ENCODE measurements at regions not wholly inside any gene's neighbourhood (a gene's known extent, or its start where the extent isn't known, plus 50 kb on each side); places are given as distances from the start of the nearest gene placed in this dataset.
A peak's percentile ranks its signal among the peaks of the same experiment; 100 is the strongest.

DNA sequence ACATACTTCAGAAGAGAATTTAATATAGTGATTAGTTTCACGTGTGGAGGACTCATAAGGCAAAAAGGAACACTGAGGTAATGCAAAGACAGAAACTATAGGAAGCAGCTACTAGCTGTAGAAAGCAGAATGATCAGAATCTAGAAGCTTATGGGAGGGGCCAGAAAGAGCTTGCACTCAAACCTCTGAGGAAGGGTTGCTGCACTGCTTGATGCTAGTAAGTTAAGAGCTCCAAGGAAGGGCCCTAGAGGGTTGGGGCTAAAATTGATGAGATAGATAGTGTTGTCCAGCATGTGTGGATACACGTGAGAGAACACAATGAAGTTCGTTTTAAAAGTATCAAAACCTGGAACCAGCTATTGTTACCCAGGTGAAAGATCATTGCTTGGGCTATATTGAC lies 311.1 kb downstream of the SLC6A15 start:
- no peak for DNase-seq

DNA sequence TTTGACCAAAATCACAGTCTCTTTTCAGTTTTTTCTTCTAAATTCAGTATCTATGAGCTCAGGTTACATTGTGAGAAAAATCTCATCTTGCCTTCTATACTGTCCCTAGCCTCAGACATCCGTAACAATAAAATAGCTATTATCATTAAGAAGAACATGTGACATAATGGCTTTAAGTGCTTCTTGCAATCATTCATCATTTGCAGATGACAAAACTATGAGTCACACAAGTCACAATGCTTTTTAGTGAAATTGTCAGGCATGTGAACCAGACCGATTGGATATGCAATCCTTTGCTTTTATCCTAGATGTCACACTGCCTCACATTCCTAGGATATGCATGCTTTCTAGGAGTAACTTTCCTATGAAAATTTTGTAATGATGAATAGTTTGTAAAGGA lies 313.1 kb downstream of the SLC6A15 start:
- no peak for DNase-seq

DNA sequence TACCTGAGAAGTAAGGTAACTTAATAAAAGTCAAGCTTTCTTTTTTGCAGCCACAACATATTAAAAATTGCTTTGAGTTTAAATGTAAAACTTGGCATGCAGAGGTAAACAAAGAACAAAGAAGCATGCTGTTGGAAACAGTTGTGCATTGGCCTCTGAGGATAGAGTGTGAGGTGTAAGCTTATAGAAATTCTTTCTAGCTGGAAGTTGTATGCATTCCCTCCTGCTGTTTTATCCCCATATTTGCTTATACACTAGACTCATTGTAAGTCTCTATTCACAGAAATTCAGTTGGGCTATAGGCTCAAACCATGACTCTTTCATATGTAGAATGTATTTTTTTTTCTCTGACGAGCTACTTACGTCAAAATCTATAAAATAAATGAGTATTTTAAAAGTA lies 316.3 kb downstream of the SLC6A15 start:
- no peak for DNase-seq

DNA sequence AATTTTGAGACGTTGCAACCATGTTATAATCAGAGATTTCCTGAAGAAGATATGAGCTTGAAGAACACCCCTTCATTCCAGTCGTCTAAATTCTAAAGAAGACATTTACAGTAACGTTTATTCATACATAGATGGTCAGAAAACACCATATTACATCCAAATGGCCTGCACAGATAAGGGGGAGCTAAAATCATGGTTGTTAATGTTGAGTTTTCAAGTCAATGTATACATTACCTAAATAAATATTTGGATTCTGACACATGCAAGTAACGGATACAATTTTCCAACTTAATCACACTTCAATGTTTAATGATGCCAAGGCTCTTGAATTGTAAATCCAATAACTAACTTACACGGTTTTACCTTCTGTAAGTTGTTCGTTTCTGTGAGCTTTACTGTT lies 318.4 kb downstream of the SLC6A15 start:
- DNase-seq, result no peak

DNA sequence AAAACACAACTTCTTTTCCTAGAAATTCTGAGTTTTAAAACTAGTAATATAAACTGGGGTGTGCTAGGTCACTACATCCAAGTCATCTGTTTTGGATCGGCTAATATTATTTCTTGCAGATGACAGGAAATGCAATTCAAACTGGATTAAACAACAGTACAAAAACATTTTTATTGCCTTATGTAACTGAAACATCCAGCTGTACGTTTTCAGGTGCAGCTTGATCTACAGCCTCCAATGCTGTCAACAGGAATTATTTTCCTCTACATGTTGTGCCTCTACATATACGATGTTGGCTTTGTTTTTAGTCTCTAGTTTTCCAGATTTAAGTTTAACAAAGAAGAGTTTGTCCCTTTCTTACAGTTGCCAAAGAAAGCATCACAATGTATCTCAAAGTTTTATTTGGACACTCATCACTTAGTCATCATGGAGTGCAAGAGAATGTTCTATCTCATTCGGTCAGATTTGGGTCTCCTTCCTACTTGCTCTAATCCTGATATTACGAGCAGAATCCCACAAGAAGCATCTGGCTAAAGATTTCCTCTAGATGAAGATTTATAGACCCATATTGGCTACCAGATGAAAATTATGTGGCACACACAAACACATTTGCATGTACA lies 326.7 kb downstream of the SLC6A15 start:
- DNase-seq, result no peak

DNA sequence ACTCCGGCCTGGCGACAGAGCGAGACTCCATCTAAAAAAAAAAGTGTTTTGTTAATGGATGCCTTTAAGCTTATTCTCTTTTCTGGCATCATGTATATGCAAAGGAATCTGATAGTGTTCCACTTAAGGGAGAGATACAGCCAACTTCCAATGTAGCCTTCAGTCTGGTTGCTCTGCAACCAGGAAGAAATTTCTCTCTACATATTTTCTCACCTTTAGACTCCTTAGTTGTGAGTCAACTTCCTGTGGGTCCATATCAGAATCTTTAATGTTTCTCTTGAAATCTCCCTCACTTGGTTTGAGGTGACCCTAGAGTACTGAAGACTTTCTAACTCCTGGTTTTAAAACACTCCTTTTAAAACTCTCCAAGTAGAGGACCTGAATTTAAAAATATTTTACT lies 340.4 kb downstream of the SLC6A15 start:
- DNase-seq, result no peak

DNA sequence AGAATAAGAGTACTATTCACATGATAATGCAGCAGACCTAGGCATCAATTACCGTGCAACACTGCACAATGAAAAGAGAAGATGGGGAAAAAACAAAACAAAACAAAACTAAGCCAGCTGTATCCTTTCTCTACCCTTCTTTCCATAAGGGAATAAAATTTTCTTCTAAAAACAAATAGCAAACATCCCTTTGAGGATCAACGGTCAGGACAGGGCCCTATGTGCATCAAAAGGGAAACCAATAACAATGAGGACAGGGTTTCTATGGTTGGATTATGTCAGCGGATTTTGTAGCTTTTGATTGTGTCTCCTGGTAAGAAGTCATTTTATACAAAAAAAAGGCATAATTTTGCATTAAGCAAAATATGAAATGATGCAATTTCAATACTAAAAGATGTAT lies 350.3 kb downstream of the SLC6A15 start:
- no peak for DNase-seq

DNA sequence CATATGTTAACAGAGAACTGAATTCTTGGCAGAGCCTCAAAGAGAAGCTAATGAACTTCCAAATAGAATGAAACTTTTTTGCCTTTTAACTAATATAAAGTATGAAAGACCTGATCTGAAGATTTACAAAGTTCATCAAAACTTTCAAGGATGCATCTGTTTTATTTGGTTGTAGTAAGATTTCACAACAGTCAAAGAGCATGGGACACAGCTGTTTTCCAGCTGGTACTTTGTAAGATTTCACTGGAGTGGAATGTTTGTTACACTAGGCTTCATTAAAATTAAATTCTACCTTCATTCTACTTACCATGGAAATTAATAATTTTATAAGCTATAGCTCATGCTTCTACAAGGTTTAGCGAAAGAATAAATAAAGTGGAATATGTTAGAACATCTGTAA lies 351.2 kb downstream of the SLC6A15 start:
- DNase-seq, result no peak

DNA sequence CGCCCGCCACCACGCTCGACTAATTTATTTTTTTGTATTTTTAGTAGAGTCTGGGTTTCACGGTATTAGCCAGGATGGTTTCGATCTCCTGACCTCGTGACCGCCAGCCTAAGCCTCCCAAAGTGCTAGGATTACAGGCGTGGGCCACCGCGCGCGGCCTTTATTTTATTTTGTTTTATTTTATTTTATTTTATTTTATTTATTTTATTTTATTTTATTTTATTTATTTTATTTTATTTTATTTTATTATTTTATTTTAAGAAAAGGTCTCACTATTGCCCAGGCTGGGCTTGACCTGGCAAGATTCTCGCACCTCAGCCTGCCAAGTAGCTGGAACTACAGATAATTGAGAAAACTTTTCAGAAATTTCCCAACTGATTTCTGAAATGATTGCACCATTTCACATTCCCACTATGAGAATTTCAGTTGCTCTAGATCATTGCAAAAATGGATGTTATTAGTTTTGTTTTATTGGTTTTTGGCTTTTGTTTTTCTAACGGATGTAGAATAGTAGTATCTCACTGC lies 358.3 kb downstream of the SLC6A15 start:
- DNase-seq, result no peak

DNA sequence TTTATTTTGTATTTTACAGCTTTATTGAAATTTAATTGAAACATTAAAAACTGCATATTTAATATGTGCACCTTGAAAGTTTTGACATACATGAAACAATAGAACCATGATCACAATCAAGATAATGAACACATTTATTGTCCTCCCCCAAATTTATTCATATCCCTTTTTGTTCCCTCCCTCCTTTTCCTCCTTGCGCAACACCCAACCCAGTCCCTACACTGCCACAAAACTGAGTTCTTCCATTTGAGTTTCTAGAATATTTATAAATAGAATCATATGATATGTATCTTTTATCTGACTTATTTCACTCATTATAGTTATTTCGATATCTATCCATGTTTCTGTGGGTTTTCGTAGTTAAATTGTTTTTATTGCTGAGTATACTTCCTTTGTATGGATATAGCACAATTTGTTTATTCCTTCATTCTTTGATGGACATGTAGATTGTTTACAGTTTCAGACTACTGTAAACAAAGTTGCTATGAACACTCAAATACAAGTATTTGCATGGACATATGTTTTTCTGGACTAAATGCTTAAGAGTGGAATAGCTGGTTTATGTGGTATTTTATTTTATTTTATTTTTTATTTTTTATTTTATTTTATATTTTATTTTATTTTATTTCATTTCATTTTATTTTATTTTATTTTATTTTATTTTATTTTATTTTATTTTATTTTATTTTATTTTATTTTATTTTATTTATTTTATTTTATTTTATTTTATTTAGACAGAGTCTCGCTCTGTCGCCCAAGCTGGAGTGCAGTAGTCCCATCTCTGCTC lies 359.1 kb downstream of the SLC6A15 start:
- no peak for DNase-seq

DNA sequence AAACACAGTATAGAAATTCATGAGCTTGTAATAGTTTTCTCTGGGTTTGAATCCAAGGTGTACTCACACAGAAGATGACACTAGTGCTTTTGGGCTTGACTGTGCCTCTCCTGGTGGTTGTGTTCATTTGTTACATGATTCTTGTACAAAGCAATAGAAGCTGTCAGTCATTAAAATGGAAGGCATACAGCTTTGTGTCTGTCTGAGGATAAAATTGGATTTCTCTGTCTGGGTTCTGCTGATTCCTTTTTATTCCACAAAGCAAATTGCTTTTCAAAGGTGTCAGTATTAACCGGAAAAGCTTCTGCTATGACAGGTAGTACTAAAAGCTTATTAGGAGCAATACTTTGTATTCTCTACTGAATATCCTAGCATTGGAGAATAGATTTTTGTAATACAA lies 361.2 kb downstream of the SLC6A15 start:
- DNase-seq, result no peak

DNA sequence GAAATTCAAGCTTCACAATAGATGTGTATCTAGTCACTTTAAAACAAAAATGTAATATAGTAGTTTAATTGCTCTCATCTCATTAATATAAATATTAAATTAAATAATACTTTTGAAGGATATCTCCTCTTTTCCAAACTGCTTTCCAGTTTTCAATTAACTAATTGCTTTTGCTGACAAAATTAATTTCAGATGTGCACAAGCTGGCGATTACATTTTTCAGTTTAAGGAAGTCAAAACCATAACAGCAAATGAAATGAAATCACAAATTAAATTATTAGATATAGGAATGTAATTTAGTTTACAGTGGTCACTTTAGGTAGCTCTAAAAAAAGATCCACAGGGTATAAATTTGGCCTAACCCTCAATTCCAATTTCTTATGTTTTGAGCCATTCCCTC lies 362.1 kb downstream of the SLC6A15 start:
- no peak for DNase-seq

DNA sequence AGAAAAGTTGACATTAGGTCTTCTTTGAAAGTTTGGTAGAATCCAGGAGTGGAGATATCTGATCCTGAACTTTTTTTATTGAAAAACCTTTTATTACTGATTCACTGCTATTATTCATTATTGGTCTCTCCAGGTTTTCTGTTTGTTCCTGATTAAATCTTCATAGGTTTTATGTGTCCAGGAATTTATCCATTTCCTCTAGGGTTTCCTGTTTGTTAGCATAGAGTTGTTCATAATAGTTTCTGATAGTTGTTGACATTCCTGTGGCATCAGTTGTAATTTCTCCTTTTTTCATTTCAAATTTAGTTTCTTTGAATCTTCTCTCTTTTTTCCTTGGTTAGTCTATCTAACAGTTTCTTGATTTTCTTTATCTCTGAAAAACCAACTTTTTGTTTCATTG lies 370.3 kb downstream of the SLC6A15 start:
- DNase-seq, result no peak

DNA sequence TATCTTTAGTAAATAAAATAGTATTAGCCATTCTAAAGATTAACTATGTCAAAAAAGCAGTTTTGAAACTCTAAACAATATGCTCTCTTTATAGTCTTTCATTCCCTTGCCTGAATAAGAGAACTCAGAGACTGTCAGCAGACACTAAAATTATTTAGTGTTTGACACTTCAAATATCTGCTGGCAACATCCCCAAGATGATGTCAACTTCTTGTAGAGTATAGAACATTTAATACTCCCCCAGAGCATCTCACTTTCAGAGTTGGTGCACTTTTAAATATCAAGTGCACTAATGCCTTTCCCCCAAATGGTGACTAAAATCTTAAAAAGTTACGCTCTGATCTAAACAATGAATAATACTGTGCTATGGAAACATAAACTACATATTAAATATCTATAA lies 374.9 kb downstream of the SLC6A15 start:
- no peak for DNase-seq

DNA sequence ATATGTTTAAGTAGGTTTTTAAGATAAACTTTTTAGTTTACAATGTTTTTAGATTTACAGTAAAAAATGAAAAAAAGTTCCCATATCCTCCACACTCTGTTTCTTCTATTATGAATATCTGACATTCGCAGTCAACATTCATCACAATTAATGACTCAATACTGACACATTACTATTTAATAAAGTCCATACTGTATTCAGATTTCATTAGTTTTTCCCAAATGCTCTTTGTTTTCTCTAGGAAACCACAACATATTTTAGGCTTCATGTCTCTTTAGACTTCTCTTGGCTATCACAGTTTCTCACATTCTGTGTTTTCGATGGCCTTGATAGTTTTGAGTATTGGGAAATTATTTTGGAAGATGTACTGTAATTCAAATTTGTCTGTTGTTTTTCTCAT lies 399.8 kb downstream of the SLC6A15 start:
- no peak for DNase-seq

DNA sequence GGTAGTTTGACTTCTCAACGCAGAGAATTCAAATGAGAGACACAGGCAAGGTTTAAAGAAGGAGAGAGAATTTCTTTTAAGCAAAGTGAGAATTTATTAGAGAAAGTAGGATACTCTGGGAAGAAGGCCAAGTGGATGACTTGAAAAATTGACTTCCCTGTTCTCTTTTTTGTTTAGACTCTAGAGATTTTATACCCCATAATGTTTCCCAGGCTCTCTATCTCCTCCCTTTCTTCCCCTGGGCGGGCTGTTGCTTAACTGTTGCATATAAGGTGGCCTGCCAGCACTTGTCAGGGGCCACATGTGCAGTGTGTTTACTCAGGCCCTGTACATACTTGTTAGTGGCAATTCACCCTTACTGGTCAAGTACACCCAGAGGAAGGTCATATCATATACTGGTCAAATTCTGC lies 403.7 kb downstream of the SLC6A15 start:
- DNase-seq, result no peak

DNA sequence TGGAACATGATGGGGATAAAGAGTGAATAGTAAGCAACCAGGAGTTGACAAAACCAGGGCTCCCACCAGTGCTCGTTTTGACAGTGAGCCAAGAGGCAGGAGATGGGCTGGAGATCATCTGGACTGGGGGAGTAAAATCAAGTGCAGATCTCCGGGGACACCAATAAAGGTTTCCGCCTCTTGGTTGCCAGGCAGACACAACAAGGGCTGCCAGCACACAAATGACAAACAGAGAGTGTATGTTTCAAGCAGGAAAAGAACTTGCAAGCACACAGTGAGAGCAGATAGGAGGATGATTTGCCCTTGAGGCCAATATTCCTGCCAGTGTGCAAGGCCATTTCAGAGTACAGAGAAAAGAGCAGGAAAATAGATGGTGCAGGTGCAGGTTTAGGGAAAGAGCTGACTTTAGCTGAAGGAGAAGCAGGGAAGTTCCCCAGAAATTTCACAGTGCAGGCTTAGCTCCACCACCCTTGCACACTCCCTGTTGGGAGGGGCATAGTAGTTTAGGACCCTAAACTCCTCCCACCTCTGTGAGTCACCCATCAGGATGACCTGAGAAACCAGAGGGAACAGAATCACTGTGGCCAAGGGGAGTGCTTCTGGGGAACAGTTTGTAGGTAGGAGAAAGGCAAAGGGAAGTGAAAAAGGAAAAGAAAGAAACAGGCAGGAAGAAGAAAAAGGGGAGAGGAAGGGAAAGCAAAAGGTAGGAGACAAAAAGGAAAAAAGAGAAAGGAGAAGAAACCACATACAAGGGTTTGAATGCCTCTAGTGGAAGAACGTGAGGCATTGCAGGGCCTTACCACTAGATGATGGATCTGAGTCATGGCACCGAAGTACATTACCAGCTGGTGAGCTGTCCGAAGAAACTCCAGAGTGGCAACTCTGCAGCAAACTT lies 404.4 kb downstream of the SLC6A15 start:
- no peak for DNase-seq

DNA sequence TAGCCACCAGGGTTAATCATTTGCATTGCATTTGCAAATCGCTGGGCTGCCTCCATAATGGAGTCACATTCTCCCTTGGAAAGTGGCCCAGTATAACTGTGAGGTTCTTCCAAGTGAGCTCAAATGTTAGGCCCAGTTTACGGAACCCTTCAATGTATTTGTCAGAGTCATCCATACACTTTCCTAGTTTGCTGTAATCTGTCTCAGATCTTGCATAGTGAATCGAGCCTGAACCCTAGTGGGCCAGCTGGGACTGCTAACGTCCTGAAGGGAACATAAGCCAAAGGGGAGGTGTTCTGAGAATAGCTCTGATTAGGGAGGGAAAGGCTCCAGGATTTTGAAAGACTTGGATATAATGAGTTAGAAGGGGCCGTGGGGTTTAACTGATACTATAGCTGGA lies 406.3 kb downstream of the SLC6A15 start:
- no peak for DNase-seq

DNA sequence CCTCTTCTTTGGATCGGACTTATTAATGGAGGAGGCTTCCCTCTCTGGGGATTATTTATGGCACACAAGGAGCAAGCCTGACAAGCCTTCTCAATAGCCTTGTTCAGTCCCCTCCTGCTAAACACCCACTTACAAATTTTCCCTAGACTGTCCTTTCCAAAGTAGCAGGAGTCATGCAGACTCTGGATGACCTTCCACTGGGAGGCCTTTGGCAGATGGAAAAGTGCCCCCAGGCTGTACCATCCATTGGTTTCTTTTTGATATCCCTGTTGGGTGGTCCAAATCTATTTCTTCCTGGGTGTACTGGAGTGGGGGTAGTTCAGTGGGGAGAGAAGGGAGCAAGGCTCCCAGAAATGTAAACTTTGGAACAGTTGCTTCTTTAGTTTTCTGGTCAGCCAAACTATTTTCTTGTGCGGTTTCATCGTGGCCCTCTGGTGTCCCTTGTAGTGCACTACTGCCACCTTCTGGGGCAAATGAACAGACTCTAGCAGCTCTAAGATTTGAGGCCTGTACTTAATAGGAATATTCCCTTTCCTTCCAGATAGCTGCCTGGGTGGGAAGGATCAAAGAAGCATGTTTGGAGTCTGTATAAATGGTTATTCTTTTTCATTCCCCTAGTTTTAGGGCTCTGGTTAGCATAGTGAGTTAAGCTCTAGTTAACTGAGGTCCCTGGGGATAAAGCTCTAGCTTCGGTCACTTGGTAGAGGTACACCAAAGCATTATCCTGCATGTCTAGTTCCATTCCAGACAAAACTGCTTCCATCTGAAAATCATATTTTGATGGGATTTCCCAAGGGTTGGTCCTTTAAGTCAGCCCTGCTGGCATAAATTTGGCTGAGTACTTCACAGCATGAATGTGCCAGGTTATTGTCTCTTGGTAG lies 409.5 kb downstream of the SLC6A15 start:
- DNase-seq, result peak; percentile 38

DNA sequence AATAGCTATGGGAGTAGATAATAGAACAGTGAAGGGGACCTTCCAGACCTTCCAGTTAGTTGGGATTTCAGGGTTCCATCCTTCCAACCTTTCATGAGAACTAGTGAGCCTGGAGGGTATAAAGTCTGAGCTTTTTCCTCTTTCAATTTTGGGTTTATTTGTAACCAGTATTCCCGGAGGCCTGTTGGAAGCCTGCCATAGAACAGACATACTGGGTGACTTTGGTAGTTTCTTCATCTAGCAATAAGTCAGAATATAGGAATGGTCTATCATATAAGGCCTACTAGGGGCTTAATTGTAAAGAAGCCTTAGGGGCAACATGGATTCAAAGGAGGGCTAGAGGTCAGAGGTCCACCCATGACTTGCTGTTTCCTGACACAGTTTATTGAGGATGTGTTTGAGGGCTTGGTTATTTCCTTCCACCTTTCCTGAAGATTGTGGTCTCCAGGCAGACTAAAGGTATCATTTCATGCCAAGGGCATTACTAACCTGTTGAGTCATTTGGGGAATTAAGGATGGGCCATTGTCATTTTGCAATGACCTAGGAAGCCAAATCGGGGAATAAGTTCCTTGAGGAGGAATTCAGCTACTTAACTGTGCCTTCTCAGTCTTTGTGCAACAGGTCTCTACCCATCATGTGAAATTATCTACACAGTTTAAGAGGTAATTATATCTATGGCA lies 410.3 kb downstream of the SLC6A15 start:
- DNase-seq, result no peak

DNA sequence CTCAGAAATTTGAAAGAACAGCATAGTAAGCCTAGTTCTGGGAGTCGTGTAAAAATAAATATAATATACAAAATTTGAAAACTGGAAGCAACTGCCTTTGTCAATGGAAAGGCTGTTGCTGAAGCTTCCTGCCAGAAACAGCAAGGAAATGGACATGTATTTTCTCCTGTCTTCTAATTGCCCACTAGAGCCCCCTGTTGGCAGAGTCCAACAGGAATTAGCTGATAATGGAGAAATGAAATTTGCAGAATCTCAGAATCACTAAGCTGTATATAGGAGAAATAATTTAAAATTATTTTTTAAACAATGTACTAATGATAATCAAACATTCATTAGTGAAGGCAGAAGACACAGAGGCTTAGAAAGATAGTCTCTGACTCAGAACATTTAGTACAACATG lies 414.8 kb downstream of the SLC6A15 start:
- DNase-seq, result peak; percentile 29
